Ectodermal cell (in vitro differentiated cells): ENCODE measurements at regions not wholly inside any gene's neighbourhood (a gene's known extent, or its start where the extent isn't known, plus 50 kb on each side); places are given as distances from the start of the nearest gene placed in this dataset.
"Not testable (repeated sequence)": the region's sequence is repeated elsewhere in the genome, so short reads cannot be mapped to it uniquely, and the experiment has no call there.

ENCODE experiments used
- H3K27ac ChIP-seq: 2 replicates; pipeline ENCODE4 v1.7.0; 2013; ENCODE audit warnings: mild to moderate bottlenecking, low read depth, low read length; ENCODE audit not compliant: insufficient read depth, poor library complexity, severe bottlenecking
- H3K27me3 ChIP-seq: 2 replicates; pipeline ENCODE4 v1.7.0; 2013; ENCODE audit warnings: mild to moderate bottlenecking, low read length; ENCODE audit not compliant: insufficient read depth, control insufficient read depth, poor library complexity, severe bottlenecking
- H3K36me3 ChIP-seq: one replicate; pipeline ENCODE4 v1.7.0; 2013; ENCODE audit warnings: low read length; ENCODE audit not compliant: control insufficient read depth, insufficient read depth
- H3K4me1 ChIP-seq: one replicate; pipeline ENCODE4 v1.7.0; 2013; ENCODE audit warnings: low read length; ENCODE audit not compliant: control insufficient read depth, insufficient read depth
- H3K4me3 ChIP-seq: 2 replicates; pipeline ENCODE4 v1.7.0; 2013; ENCODE audit warnings: low read depth, low read length, control low read depth; ENCODE audit not compliant: insufficient read depth
- H3K9me3 ChIP-seq: 2 replicates; pipeline ENCODE4 v1.7.0; 2013; ENCODE audit warnings: mild to moderate bottlenecking, low read length, moderate library complexity; ENCODE audit not compliant: control insufficient read depth
- WGBS, 2 experiments: methylation state at CpG; one replicate each; pipeline ENCODE4 v1.1.7; 2013; ENCODE audit warnings: missing lambda C conversion rate in 2 of 2; 5-methylcytosine and 5-hydroxymethylcytosine counted together

- H3K27ac ChIP-seq, H3K36me3 ChIP-seq, H3K9me3 ChIP-seq, H3K4me3 ChIP-seq, H3K4me1 ChIP-seq: not testable (repeated sequence)
- H3K27me3 ChIP-seq = peaks cover 41% of the 10 kb centered on the region
- 83 to 85% methylated on average over 28 of the region's 28 CpGs for WGBS, 2 experiments
Measured at GRCh38 chr20:25857091-25857788, 160.6 kb upstream of the ZNF337 start.

GRCh38 chr20:25856256-25856884 lies 159.7 kb upstream of the ZNF337 start:
- Histone ChIP-seq H3K9me3 (no peaks in the 10 kb centered on the region), H3K4me1 (peaks cover 4% of the 10 kb centered on the region), H3K4me3 (no peak overlapping the region), H3K27ac (no peak overlapping the region), H3K36me3 (no peaks in the 10 kb centered on the region), H3K27me3 (peaks cover 33% of the 10 kb centered on the region)
- WGBS, 2 experiments = 93 to 94% methylated on average over 21 of the region's 21 CpGs

- not testable (repeated sequence) for H3K9me3 ChIP-seq, H3K4me3 ChIP-seq, H3K4me1 ChIP-seq, H3K27ac ChIP-seq, H3K36me3 ChIP-seq
- peaks cover 25% of the 10 kb centered on the region for H3K27me3 ChIP-seq
- 91 to 92% methylated on average over 23 of the region's 23 CpGs for WGBS, 2 experiments
Measured at GRCh38 chr20:25855451-25856156, 159.0 kb upstream of the ZNF337 start.

GRCh38 chr20:25854666-25855065 lies 158.0 kb upstream of the ZNF337 start:
- not testable (repeated sequence) for H3K4me3 ChIP-seq, H3K27ac ChIP-seq, H3K9me3 ChIP-seq, H3K36me3 ChIP-seq, H3K4me1 ChIP-seq
- peaks cover 16% of the 10 kb centered on the region for H3K27me3 ChIP-seq
- WGBS, 2 experiments = 93 to 97% methylated on average over 9 to 11 of the region's 11 CpGs

- not testable (repeated sequence) for H3K4me3 ChIP-seq, H3K9me3 ChIP-seq, H3K27me3 ChIP-seq, H3K27ac ChIP-seq, H3K36me3 ChIP-seq, H3K4me1 ChIP-seq
- WGBS, 2 experiments = 87 to 90% methylated on average over 55 of the region's 55 CpGs
Measured at GRCh38 chr20:25853718-25854388, 157.2 kb upstream of the ZNF337 start.

GRCh38 chr20:25852968-25853717 lies 156.5 kb upstream of the ZNF337 start:
- not testable (repeated sequence) for H3K9me3 ChIP-seq, H3K36me3 ChIP-seq, H3K27me3 ChIP-seq, H3K4me1 ChIP-seq, H3K4me3 ChIP-seq, H3K27ac ChIP-seq
- WGBS, 2 experiments = 89 to 90% methylated on average over 25 to 30 of the region's 31 CpGs

- H3K27me3 ChIP-seq, H3K36me3 ChIP-seq, H3K27ac ChIP-seq, H3K4me3 ChIP-seq, H3K9me3 ChIP-seq, H3K4me1 ChIP-seq: not testable (repeated sequence)
- 45% methylated on average over 4 of the region's 4 CpGs for WGBS, 2 experiments
Measured at GRCh38 chr20:25850133-25850532, 153.5 kb upstream of the ZNF337 start.

- H3K4me3 ChIP-seq = no peak overlapping the region
- H3K27me3 ChIP-seq = no peaks in the 10 kb centered on the region
- no peaks in the 10 kb centered on the region for H3K9me3 ChIP-seq
- H3K27ac ChIP-seq = no peak overlapping the region
- H3K36me3 ChIP-seq = no peaks in the 10 kb centered on the region
- no peaks in the 10 kb centered on the region for H3K4me1 ChIP-seq
- WGBS, 2 experiments = 94 to 99% methylated on average over 7 of the region's 7 CpGs
Measured at GRCh38 chr20:25848222-25848621, 151.6 kb upstream of the ZNF337 start.

GRCh38 chr20:25844640-25845039 lies 148.0 kb upstream of the ZNF337 start:
- H3K27me3 ChIP-seq, H3K9me3 ChIP-seq, H3K4me3 ChIP-seq, H3K27ac ChIP-seq, H3K36me3 ChIP-seq, H3K4me1 ChIP-seq: not testable (repeated sequence)
- WGBS, 2 experiments = no CpG with 5 or more reads among the region's 9 CpGs

GRCh38 chr20:25813511-25813910 lies 116.9 kb upstream of the ZNF337 start:
- no CpG with 5 or more reads among the region's 5 CpGs for WGBS, 2 experiments
- H3K4me3 ChIP-seq, H3K9me3 ChIP-seq, H3K36me3 ChIP-seq, H3K27me3 ChIP-seq, H3K4me1 ChIP-seq, H3K27ac ChIP-seq: not testable (repeated sequence)
